Neural cell (in vitro differentiated cells): ENCODE measurements at regions not wholly inside any gene's neighbourhood (a gene's known extent, or its start where the extent isn't known, plus 50 kb on each side); places are given as distances from the start of the nearest gene placed in this dataset.

Source experiments
- H2AFZ ChIP-seq: fragments of 200-600, 300-800 bp; sonication (generic), shearing (Covaris generic); 2 replicates; pipeline ENCODE4 v1.6.0; 2014; ENCODE audit warnings: low read depth, mild to moderate bottlenecking, antibody characterized with exemption, low read length, moderate library complexity
- H3F3A ChIP-seq: fragments of 200-600 bp; shearing (Covaris generic); 2 replicates; pipeline ENCODE4 v1.6.1; 2016; ENCODE audit warnings: mild to moderate bottlenecking, moderate library complexity, mixed read lengths, antibody characterized with exemption, low read length; ENCODE audit not compliant: insufficient read depth, poor library complexity, severe bottlenecking
- H3K27ac ChIP-seq: fragments of 200-600, 300-800 bp; sonication (generic), shearing (Covaris generic); 2 replicates; pipeline ENCODE4 v1.5.1; 2014; ENCODE audit warnings: mild to moderate bottlenecking, low read length, moderate library complexity
- H3K27me3 ChIP-seq: fragments of 300-800, 200-600 bp; sonication (generic), shearing (Covaris generic); 2 replicates; pipeline ENCODE4 v1.6.0; 2014; ENCODE audit warnings: mild to moderate bottlenecking, low read depth, low read length, moderate library complexity; ENCODE audit not compliant: insufficient read depth
- H3K36me3 ChIP-seq: fragments of 300-800, 200-600 bp; sonication (generic), shearing (Covaris generic); 2 replicates; pipeline ENCODE4 v1.5.1; 2014; ENCODE audit warnings: mild to moderate bottlenecking, antibody characterized with exemption, low read length, moderate library complexity; ENCODE audit not compliant: insufficient read depth
- H3K4me2 ChIP-seq: fragments of 300-800, 200-600 bp; sonication (generic), shearing (Covaris generic); 2 replicates; pipeline ENCODE4 v1.6.0; 2014; ENCODE audit warnings: mild to moderate bottlenecking, low read length
- H3K4me3 ChIP-seq: fragments of 300-800, 200-600 bp; sonication (generic), shearing (Covaris generic); 2 replicates; pipeline ENCODE4 v1.5.1; 2014; ENCODE audit warnings: mild to moderate bottlenecking, low read length, moderate library complexity
- H3K79me2 ChIP-seq: fragments of 200-600 bp; shearing (Covaris generic); replicated peaks from 2 replicates; pipeline ENCODE4 v1.6.0; 2014; ENCODE audit warnings: mild to moderate bottlenecking, low read length, moderate library complexity; ENCODE audit not compliant: insufficient read depth
- H3K9ac ChIP-seq: fragments of 300-800, 200-600 bp; sonication (generic), shearing (Covaris generic); 2 replicates; pipeline ENCODE4 v1.6.1; 2016; ENCODE audit warnings: mild to moderate bottlenecking, low read length, mixed read lengths
- H3K9me2 ChIP-seq: fragments of 200-600 bp; shearing (Covaris generic); 2 replicates; pipeline ENCODE4 v1.6.1; 2016; ENCODE audit warnings: mild to moderate bottlenecking, low read length, mixed read lengths; ENCODE audit not compliant: insufficient read depth
- H3K9me3 ChIP-seq: fragments of 200-600, 300-800 bp; sonication (generic), shearing (Covaris generic); 2 replicates; pipeline ENCODE4 v1.6.1; 2016; ENCODE audit warnings: mild to moderate bottlenecking, mixed run types, low read length, moderate library complexity, mixed read lengths
- H4K20me1 ChIP-seq: fragments of 200-600 bp; shearing (Covaris generic); 2 replicates; pipeline ENCODE4 v1.6.1; 2016; ENCODE audit warnings: mild to moderate bottlenecking, mixed run types; ENCODE audit not compliant: insufficient read depth
- CTCF ChIP-seq: fragments of 450-650 bp; IDR thresholded peaks from 2 replicates; pipeline ENCODE4 v1.5.1; 2014; ENCODE audit warnings: antibody characterized with exemption, mild to moderate bottlenecking, moderate library complexity; ENCODE audit not compliant: poor library complexity, severe bottlenecking
- EP300 ChIP-seq: fragments of 450-650 bp; conservative IDR thresholded peaks from 2 replicates; pipeline ENCODE4 v1.6.1; 2014; ENCODE audit warnings: antibody characterized with exemption, mild to moderate bottlenecking, moderate library complexity; ENCODE audit not compliant: poor library complexity, severe bottlenecking
- EZH2 ChIP-seq: fragments of 200-600, 300-800 bp; shearing (Covaris generic), sonication (generic); IDR thresholded peaks from 2 replicates; pipeline ENCODE4 v1.6.1; 2014; ENCODE audit warnings: antibody characterized with exemption, low read length, borderline replicate concordance, mild to moderate bottlenecking; ENCODE audit not compliant: insufficient read depth, poor library complexity, severe bottlenecking
- MXI1 ChIP-seq: fragments of 450-650 bp; conservative IDR thresholded peaks from 2 replicates; pipeline ENCODE4 v1.6.1; 2014; ENCODE audit warnings: antibody characterized with exemption, mild to moderate bottlenecking; ENCODE audit not compliant: poor library complexity, severe bottlenecking
- POLR2AphosphoS5 ChIP-seq: IDR thresholded peaks from 2 replicates; pipeline ENCODE4 v1.6.1; 2012
- RAD21 ChIP-seq: fragments of 450-650 bp; conservative IDR thresholded peaks from 2 replicates; pipeline ENCODE4 v1.6.1; 2014; ENCODE audit warnings: antibody characterized with exemption, mild to moderate bottlenecking, moderate library complexity
- REST ChIP-seq: IDR thresholded peaks from 2 replicates; pipeline ENCODE4 v1.6.1; 2012; ENCODE audit warnings: borderline replicate concordance
- SMC3 ChIP-seq: fragments of 450-650 bp; conservative IDR thresholded peaks from 2 replicates; pipeline ENCODE4 v1.6.1; 2014; ENCODE audit warnings: antibody characterized with exemption, mild to moderate bottlenecking, moderate library complexity; ENCODE audit not compliant: poor library complexity
- TAF1 ChIP-seq: IDR thresholded peaks from 2 replicates; pipeline ENCODE4 v1.6.1; 2012; ENCODE audit warnings: low read depth

- Histone ChIP-seq H3K4me3 (no peak overlapping the region), H4K20me1 (no peaks in the 10 kb centered on the region), H3K27me3 (no peaks in the 10 kb centered on the region), H3K79me2 (no peaks in the 10 kb centered on the region), H2AFZ (no peak overlapping the region), H3K36me3 (no peaks in the 10 kb centered on the region), H3K4me2 (no peak overlapping the region), H3K9ac (no peak overlapping the region), H3F3A (no peaks in the 10 kb centered on the region), H3K27ac (no peak overlapping the region), H3K9me3 (no peaks in the 10 kb centered on the region), H3K9me2 (no peaks in the 10 kb centered on the region)
- TF ChIP-seq EP300 (no peak), REST (no peak), RAD21 (no peak), EZH2 (no peak), MXI1 (no peak), SMC3 (no peak)
These were observed 129.5 kb upstream of the INPP4B start for GRCh38 chr4:142975618-142976017.

GRCh38 chr4:142976482-142976881 lies 130.4 kb upstream of the INPP4B start:
- no peaks in the 10 kb centered on the region for H4K20me1 ChIP-seq
- no peaks in the 10 kb centered on the region for H3K27me3 ChIP-seq
- no peak overlapping the region for H3K4me3 ChIP-seq
- no peak overlapping the region for H3K4me2 ChIP-seq
- H3F3A ChIP-seq, result no peaks in the 10 kb centered on the region
- no peak for TF ChIP-seq RAD21
- TF ChIP-seq SMC3, result no peak
- no peak for TF ChIP-seq TAF1
- TF ChIP-seq MXI1, result no peak
- TF ChIP-seq CTCF, result no peak
- H3K27ac ChIP-seq, result no peak overlapping the region
- H3K79me2 ChIP-seq, result no peaks in the 10 kb centered on the region
- H3K9ac ChIP-seq, result no peak overlapping the region
- no peak overlapping the region for H2AFZ ChIP-seq
- H3K9me3 ChIP-seq, result no peaks in the 10 kb centered on the region
- no peaks in the 10 kb centered on the region for H3K9me2 ChIP-seq
- H3K36me3 ChIP-seq, result no peaks in the 10 kb centered on the region

GRCh38 chr4:142977182-142977581 lies 131.1 kb upstream of the INPP4B start:
- no peak overlapping the region for H2AFZ ChIP-seq
- no peaks in the 10 kb centered on the region for H3F3A ChIP-seq
- no peaks in the 10 kb centered on the region for H3K79me2 ChIP-seq
- H3K9ac ChIP-seq, result no peak overlapping the region
- no peaks in the 10 kb centered on the region for H3K36me3 ChIP-seq
- H3K9me2 ChIP-seq, result no peaks in the 10 kb centered on the region
- H3K4me3 ChIP-seq, result no peak overlapping the region
- H3K27ac ChIP-seq, result no peak overlapping the region
- H3K27me3 ChIP-seq, result no peaks in the 10 kb centered on the region
- no peak overlapping the region for H3K4me2 ChIP-seq
- H3K9me3 ChIP-seq, result no peaks in the 10 kb centered on the region
- no peak for TF ChIP-seq MXI1
- TF ChIP-seq EZH2, result no peak
- TF ChIP-seq SMC3, result no peak
- TF ChIP-seq REST, result no peak
- no peak for TF ChIP-seq CTCF
- no peak for TF ChIP-seq POLR2AphosphoS5
- TF ChIP-seq TAF1, result no peak
- TF ChIP-seq RAD21, result no peak
- no peak for TF ChIP-seq EP300
- no peaks in the 10 kb centered on the region for H4K20me1 ChIP-seq
